ENCODE measurements at regions not wholly inside any gene's neighbourhood (a gene's known extent, or its start where the extent isn't known, plus 50 kb on each side); places are given as distances from the start of the nearest gene placed in this dataset.

DNA sequence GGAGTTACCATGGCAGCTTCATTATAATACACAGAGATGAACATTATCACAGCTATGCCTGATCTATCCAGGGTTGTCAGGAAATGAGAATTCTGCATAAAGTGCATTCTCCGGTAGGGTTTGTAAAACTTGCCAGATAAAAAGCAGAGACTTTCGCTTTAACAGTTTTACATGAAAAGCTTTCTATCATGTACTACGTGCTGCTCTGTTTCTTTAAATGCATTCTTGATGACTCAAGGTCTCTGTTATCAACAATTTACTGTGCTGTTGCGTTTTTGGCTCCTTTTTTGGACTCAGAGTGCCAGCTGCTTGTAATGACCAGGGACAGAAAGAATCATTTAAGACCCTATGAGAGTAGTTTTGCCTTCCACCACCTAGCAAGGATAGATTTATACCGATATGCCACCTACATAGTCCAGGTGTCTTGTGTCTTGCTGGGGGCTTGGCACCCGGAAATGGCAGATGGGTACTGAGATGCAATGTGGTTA is 371.2 kb downstream of the BTG1 start:
- TF ChIP-seq POLR2AphosphoS5 (IDR thresholded peaks at IDR 0.05; ENCODE audit: low read depth, low read length) (no peak), POLR2A (IDR thresholded peaks at IDR 0.05; ENCODE audit: low read depth, low read length) (no peak), TAF1 (IDR thresholded peaks at IDR 0.05; ENCODE audit: low read depth, low read length) (no peak)

Measured in GM12891 (cell line).